Stimulated activated CD8-positive, alpha-beta memory T cell treated with anti-CD3 and anti-CD28 coated beads, Interleukin-4, amount 100 ng/mL, for 48 hours (primary cell): ENCODE measurements at regions not wholly inside any gene's neighbourhood (a gene's known extent, or its start where the extent isn't known, plus 50 kb on each side); places are given as distances from the start of the nearest gene placed in this dataset.
"Not testable (repeated sequence)": the region's sequence is repeated elsewhere in the genome, so short reads cannot be mapped to it uniquely, and the experiment has no call there.

Experiments
- DNase-seq: peaks from one replicate; pipeline ENCODE4 v3.0.0-alpha.2; 2020

DNA sequence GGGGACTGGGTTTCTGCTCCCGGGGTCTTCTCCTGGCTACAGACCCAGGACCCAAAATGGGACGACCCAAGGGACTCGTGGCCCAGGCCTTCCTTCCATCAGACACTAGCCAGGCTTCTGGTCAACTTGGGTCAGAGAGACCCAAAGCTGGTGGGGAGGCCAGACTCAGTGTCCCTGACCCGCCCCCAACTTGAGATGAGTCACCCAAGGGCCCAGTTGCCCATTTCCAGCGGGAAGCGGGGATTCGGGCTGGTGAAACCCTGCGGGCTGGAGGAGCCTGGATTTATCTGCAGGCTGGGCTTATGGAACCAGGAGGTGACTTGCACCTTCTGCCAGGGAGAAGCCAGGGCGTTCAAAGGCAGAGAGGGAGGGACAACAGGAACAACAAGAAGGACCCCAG is 81.5 kb downstream of the RFLNA start:
- no peak for DNase-seq

DNA sequence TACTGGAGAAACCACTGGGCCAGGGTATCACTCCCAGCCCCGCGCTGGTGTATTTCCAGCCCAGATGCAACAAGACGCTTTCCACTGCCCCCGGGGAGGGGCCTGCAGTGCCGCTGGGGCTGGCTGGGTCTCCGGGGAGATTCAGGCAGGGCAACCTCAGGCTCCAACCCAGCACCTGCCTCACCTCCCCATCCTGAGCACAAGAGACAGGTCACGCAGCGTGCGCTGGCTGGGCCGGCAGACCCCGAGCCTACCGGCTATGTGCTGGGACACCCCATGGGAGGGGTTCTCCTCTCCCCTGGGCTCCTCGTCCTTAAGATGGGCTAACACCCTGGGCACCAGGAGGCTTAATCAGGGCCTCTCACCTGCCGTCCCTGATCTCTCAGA is 80.9 kb downstream of the RFLNA start:
- no peak for DNase-seq

DNA sequence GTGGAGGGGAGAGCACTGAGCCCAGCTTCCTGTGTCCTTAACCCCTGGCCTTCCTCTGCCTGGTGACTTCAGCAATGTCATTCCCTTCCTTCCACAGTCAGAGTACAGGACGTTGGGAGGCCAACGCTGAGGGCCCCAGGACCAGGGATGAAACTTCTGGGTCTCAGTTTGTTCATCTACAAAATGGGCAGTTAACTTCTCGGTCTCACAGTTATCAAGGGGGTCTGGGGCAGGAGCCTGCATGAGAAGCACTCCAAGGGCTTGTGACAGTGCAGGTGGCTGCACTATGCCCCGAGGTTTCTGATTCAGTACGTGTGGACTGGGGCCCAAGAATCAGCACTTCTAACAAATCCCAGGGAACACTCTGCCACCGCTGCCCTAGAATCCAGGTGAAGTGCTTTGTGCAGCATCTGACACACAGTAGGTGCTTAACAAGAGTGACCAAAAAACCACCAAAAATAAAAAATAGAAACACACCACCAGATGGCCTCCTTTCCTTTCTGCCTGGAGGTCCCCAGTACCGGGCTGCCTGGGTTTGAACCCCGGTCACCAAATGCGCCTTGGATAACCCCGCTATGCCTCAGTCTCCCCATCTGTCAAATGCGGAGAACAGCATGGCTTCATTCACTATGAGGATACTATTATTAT is 80.4 kb downstream of the RFLNA start:
- DNase-seq, result no peak

DNA sequence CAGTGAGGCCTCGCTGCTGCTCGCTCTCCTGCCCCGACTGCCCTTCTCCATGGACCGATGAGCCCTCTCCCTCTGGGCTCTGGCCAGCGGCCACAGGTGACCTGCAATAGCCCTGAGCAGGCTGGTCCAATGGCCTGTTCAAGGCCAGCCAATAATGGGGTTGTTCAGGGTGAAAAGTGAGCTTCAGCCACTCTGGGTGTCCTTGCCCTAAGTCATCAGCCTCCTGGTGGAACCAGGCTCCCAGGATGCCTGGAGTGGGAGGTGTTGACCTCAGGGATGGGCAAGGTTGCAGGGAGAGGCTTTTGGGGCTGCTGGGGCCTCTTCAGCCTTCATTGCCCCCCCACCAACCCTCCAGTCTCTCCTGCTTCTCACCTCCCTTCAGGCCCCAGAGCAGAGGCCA is 79.7 kb downstream of the RFLNA start:
- DNase-seq, result no peak

DNA sequence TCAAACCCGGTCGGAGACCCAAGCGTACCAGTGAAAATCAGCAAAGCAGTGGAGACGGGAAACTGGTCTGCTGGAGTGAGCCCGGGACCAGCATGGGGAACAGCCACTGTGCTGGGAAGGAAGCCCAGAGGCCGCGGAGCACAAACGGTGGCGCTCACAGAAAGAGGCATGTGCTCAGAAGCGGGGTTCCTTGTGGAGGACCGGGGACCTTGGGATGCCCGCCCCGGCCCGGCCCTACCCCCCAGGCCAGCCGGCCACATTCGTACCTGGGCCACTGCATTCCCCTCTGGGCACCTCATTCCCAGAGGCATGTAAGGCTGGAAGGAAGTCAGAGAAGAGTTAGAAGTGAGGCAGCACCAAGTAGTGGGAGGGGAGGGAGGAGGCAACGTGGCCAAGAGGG is 79.3 kb downstream of the RFLNA start:
- no peak for DNase-seq

DNA sequence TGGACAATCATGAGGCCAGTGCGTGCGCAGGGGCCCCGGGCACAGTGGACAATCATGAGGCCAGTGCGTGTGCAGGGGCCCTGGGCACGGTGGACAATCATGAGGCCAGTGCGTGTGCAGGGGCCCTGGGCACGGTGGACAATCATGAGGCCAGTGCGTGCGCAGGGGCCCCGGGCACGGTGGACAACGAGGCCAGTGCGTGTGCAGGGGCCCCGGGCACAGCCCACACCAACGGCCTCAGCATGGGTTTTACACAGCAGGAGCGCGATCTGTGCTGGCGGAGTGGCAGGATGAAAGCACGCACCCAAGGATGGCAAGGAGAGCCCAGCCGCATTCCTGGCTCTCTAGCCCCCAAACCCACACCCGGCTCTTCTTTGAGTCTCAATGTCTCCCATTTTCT is 78.8 kb downstream of the RFLNA start:
- DNase-seq, result not testable (repeated sequence)

DNA sequence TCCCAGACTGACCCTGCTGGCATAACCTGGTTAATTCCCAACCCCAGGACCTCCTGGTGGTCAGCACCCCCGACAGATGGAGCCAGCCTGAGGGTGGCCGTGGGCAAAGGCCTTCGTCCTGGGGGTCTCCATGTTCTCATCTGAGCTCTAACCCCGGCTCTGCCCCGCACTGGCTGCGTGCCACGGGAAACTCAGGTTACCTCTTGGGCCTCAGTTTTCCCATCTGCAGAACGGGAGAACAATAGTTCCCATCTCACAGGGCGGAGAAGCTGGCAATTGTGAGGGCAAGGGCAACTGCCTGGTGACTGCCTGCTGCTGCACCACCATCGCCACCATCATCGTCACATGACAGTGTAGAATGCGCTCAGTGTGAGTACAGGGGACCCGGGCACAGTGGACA is 77.9 kb downstream of the RFLNA start:
- no peak for DNase-seq

DNA sequence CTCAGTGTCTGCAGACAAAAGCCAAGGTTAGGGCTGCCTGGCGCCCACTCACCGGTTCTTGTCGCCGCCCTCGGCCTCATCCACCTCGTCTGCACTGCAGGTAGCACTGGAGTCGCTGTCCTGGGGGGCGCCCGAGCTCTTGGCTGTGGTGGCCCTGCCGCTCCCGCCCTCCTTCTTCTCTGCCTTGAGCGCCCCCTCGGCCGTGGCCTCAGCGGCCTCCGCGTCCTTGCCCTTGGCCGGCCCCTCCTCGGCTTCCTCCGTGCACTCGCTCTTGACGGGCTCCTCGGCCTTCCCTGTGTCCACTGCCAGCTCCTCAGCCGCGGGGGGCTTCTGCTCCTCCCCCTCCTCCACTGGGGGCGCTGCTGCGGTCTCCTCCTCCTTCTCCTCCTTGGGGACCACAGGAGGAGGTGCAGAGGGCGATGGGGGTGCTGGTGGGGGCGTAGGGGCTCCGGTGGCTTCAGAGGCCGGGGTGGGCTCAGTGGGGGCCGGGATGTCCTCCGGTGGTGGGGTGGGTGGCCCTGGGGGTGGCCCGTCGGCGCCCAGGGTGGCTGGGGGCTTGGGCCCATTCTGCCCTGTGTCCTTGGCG is 77.2 kb downstream of the RFLNA start:
- no peak for DNase-seq

DNA sequence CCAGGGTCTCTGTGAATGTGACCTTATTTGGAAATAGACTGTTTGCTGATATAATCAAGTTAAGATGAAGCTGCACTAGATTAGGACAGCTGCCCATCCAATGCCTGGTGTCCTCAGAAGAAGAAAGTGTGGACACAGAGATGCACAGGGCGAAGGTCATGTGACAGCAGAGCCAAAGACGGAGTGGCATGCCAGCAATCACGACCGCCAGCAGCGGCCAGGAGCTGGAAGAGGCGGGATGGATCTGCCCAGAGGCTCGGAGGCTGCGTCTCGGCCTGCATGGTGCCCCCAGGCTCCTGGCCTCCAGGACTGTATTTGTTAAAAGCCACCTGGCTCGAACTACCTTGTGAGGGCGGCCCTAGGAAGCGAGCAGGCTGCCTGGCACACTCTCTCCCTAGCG is 76.5 kb downstream of the RFLNA start:
- DNase-seq, result no peak

DNA sequence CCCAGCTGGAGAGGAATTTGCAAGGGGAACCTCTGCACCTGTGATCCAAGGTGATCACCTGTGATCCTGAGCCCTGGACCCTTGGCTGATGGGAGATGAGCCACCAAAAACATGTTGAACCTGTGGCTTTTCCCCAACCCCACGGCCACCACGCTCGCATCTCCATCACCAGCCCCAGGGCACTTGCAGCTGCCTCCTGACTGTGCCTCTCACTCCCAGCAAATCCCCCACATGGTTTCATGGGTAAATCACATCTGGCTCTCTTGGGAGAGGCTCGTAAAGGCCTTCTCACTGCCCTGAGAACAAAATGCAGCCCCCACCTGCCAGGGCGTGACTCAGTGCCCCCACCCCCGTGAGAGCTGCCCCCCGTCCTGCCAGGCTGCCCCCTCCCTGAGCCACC is 76.0 kb downstream of the RFLNA start:
- no peak for DNase-seq

DNA sequence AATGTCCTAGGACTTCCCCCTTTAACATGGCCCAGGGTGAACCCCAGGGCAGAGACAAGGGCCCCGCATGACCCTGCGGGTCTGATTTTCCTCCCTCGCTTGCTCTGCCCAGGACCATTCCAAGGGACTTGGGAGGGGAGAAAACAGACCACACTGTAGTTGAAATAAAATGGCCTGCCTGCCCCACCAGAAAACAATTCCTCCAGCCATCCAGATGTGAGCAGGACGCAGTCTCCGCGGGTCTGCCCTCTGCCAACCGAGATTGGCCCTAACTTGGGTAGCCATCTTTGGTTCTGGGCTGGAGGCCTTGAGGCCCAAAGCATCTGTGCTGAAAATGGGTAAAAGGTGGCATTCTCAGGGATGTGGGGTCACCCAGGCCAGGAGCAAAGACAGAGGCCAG is 75.5 kb downstream of the RFLNA start:
- no peak for DNase-seq

DNA sequence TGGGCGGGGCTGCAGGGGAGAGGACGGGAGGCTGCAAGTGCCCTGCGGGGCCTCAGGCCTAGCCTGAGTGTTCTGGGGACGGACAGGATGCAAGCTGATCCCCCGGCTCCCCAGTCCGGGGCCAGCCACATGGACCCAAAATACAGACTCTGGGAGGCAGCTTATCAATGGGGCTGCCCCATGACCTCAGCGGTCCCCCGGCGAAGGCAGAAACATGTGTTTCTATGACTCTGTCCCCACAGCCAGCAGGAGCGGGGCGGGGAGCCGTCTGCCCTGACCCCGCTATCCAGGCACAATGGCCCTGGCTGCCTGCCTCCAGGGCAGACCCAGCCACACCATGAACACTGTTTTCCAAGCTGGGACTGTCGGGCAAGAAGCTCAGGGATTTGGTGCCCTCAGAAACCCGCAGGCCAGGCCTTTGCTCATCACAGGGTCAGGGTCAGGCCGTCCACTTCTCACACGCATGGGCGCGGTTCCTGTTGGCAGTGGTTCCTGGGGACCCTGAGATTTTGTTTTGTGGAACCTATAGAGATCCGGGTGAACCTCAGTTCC is 75.0 kb downstream of the RFLNA start:
- no peak for DNase-seq

DNA sequence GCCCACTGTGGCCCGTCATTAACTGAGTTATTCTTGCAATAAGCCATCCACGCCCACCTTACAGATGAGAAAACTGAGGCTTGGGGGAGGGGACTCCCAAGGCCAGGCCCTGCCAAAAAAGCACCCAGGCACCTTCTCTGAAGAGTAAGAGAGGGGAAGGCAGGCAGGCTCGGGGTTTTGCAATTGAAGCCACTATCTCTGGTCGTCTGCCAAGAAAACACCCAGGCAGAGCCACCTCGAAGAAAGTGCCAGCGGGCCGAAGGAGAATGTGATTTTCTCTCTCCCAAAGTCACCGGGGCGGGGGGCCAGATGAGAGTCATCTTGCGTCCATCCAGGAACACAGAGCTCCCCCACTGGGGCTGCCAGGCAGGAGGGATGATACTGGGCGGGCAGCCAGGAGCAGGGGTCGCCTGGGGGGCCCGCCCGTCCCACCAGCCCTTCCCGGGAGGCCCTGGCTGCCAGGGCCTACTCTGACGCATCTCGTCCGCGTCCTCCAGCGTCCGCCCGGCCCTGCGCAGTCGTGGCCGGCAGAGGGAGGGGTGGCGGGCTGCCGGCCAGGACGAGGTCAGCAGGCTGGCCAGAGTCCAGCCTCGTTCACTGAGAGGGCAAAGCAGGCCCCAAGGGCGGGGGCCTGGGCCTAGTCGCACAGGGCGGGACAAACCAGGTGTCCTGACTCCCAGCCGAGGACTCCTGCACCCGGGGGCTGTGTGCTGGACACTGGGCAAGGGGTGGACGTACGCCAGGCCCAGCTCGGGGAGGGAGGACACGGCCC is 74.3 kb downstream of the RFLNA start:
- no peak for DNase-seq

DNA sequence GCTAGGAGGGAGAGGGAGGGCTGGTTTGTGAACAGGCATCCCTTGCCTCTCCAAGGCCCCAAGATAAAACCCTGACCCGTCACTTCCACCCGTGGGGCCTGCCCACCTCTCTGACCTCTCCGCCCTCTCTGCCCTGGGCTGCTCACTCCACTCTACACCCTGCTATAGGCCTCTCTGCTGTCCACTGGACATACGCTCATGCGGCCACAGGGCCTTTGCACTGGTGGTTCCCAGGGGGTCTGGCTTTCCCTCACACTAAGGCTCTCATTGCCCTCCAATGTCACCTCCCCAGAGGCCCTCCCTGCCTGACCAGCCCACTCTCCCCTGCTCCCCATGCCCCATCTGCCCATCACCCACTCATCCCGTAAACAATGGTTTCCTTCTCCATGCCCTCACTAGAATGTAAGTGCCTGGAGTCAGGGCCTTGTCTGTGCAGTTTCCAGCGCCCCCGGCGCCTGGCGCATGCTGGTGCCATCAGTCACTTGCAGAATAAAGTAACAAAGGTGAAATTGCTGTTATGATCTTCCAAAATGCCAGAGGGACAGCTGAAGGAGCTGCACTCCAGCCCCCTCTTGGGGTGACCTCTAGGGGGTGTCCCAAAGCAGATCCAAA is 73.6 kb downstream of the RFLNA start:
- no peak for DNase-seq

DNA sequence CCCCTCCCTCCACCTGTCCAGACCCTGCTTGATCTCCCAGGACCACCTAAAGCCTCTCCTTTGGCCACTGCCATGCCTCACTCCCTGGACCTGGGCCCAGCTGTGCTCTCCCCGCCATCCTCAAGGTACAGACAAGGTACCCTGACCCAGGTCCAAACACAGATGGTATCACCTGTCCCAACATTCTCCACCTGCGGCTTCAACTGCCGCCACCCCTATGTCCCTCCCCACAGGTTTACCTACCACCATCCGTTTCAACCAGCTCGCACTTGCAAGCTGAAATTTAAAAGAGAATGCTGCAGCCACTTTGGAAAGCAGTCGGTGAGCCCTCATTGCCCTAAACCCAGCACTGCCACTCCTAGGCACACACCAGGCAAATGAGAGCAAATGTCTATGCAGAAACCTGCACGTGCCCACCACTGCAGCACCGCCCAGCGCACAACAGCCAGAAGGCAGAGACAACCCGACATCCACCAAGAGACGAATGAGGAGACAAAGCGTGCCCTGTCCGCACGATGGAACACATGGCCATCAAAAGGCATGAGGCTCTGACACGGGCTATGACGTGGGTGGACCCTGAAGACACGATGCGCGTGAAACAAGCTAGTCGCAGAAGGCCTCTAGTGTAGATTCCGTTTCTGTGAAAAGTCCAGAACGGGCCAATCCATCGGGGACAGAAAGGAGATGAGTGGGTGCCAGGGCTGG is 71.0 kb downstream of the RFLNA start:
- DNase-seq, result no peak
